ENCODE measurements at regions not wholly inside any gene's neighbourhood (a gene's known extent, or its start where the extent isn't known, plus 50 kb on each side); places are given as distances from the start of the nearest gene placed in this dataset.
"Not testable (repeated sequence)": the region's sequence is repeated elsewhere in the genome, so short reads cannot be mapped to it uniquely, and the experiment has no call there.

- DNase-seq (ENCODE audit: low read depth in 3 of 3), result no peak
Observed at GRCh38 chr2:196486146-196486545, 153.4 kb upstream of the CCDC150 start.

- no peak for DNase-seq (ENCODE audit: low read depth in 3 of 3)
Observed at GRCh38 chr2:196487417-196487816, 152.1 kb upstream of the CCDC150 start.

DNA sequence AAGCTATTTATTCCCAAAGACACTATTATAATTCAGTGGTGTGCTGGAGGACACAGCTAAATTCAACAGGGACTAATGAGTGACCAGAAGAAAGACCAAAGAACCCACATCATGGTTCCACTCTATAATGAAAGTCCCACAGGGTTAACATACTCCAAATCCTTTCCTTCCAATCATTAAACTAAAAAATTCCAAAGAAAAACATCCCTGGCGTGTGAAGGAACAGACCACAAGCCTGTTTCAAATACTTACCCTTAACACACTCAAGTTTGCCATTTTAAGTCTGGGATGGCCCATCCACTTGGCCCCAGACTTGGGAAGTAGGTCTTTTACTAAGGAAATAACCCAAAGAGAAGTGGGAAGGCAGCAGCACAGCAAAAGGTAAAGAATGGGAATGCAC, 150.1 kb upstream of the CCDC150 start:
- no peak for DNase-seq (ENCODE audit: low read depth in 3 of 3)

DNA sequence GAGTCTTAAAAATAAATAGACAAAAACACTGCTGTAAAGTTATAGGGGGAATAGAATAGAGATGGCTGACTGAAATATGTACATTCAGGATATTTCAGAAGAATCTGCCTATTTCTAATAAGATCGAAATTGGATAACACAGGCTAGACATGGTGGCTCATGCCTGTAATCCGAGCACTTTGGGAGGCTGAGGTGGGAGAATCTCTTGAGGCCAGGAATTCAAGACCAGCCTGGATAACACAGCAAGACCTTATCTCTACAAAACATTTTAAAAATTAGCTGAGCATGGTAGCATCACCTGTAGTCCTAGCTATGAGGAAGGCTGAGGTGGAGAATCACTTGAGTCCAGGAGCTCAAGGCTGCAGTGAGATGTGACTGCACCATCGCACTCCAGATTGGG, 146.6 kb upstream of the CCDC150 start:
- no peak for DNase-seq (ENCODE audit: low read depth in 3 of 3)

DNA sequence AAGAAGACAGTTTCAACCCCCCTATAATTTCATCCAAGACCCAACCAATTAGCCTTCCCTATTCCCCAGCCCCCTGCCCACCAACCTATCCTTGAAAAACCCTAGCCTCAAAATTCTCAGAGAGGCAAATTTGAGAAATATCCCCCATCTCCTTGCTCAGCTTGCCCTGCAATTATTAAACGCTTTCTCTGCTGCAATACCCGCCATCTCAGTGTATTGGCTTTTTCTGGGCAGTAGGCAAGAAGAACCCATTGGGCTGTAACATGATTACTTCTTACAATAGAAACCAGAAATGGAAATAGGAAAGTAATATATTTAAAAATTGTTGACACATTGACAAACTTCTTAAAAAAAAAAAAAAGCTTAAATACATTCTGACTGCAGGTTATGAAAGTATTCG, 140.6 kb upstream of the CCDC150 start:
- DNase-seq (ENCODE audit: low read depth in 3 of 3), result no peak

DNA sequence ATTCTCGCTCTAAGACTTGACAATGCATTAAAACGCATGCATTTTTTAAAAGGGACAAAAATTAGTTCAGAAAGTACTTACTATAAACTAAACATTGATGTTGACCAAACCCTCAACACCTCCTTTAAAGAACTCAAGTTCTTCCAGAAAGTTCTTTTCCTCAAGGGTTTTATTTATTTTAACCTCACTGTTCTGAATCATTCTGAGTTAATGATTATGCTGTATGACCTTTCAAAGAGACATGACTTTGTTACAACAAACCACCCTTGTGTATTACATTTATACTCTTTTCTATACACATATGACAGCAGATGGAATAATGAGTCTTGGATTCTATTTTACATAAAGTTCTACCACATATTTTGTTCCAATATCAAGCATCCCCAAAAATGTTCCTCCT, 139.8 kb upstream of the CCDC150 start:
- DNase-seq (ENCODE audit: low read depth in 3 of 3), result no peak

- no peak for DNase-seq (ENCODE audit: low read depth in 3 of 3)
Observed at GRCh38 chr2:196500686-196501431, 138.7 kb upstream of the CCDC150 start.

GRCh38 chr2:196501836-196502235, 137.7 kb upstream of the CCDC150 start:
- no peak for DNase-seq (ENCODE audit: low read depth in 3 of 3)

DNA sequence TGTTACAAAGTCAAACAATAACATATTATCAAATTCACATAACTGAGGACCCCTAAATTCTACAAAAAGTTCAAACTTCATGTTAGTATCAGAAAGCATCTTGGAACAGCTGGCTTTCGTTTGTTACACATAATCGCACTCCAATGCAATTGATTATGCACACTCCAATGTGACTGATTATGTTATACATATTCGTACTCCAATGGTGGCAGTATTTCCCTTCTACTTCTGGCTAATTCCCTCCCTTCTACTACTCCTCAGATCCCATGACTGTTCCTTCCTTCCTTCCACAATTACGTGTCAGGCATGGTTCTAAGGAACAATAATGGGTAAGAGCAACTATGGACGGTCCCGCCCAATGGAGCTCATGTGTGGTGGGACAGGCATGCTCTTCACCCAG, 137.1 kb upstream of the CCDC150 start:
- no peak for DNase-seq (ENCODE audit: low read depth in 3 of 3)

- DNase-seq (ENCODE audit: low read depth in 3 of 3), result no peak
Observed at GRCh38 chr2:196503398-196503797, 136.1 kb upstream of the CCDC150 start.

DNA sequence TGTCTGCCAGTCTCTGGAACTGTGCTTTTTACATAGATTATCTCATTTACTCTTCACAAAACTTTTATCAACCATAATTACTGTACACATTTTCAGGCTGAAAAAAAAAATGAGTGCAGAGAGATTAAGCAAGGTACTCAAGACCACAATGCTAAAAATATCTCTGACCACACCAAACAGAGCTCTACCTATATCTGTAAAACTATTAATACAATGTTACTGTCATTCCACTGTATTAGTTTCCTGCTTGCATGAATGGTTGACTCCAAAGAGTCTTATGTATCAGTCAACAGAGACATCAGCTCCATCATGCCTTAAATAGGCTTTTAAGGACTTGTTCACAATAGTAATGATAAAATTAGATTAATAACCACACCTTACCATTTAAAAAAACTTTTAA, 134.7 kb upstream of the CCDC150 start:
- no peak for DNase-seq (ENCODE audit: low read depth in 3 of 3)

DNA sequence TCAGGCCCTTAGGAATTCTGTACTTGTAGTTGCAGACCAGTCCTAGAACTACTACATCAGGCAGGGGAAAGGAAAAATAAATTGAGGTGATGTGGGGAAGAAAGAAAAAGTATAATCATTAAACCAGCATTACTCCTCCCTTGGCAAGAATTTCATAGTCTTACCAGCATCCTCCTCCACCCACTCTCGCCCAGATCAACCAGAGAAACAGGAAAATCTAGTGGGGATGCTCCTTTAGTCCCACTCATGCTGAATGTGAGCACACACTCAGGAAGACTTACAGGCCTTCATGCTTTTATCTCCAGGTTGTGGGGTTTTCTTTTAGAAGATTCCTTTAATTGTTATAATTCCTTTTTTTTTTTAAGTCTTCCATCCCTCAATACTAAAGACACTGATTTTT, 129.3 kb upstream of the CCDC150 start:
- no peak for DNase-seq (ENCODE audit: low read depth in 3 of 3)

- no peak for DNase-seq (ENCODE audit: low read depth in 3 of 3)
Observed at GRCh38 chr2:196511258-196512168, 128.0 kb upstream of the CCDC150 start.

- DNase-seq (ENCODE audit: low read depth in 3 of 3), result no peak
Observed at GRCh38 chr2:196513796-196514526, 125.6 kb upstream of the CCDC150 start.

DNA sequence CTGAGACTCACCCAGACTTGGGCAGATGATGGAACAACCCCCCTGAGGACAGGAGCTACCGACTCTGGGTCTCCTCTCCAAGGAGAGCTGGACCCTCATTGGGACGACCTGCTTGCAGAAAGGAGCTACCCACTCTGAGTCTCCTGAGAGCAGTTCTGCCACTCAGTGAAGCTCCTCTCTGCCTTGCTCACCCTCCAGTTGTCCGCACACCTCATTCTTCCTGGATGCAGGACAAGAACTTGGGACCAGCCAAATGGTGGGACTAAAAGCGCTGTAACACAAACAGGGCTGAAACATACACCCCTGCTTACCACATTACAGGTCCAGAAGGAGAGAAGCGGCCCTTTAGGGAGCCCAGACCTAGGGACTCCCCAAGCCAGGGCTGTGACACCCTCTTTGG, 124.9 kb upstream of the CCDC150 start:
- DNase-seq (ENCODE audit: low read depth in 3 of 3), result no peak

DNA sequence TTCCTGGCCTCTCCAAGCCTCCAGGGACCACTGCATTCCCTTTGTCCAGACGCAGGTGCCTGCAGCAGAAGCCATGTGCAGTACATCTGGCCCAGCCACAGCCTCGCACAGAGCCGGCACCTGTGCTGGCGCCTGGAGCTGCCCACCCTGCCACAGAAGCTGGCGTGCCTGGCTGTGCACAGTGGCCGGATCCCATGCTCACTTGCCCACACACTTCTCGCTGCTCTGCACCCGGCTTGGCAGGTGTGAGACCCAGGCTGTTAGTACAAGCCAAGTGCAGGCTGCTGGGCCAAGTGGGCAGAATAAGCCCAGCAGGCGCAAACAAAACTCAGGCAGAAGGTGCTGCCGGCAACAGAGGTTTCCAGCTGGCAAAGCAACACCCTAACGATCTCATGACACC, 124.5 kb upstream of the CCDC150 start:
- DNase-seq (ENCODE audit: low read depth in 3 of 3), result no peak

DNA sequence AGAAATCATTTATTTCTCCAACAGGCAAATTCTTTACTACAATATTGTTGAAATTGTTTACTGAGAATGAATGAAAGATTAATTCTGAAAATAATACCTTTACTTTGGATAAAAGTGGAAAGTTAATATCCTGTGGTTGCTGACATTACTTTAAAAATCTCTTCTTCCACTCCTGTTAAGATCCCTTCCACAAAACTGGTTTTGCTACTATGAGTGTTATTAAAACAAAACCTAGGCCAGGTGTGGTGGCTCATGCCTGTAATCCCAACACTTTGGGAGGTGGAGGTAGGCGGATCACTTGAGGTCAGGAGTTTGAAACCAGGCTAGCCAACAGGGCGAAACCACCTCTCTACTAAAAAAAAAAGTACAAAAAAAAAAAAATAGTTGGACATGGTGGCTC, 123.9 kb upstream of the CCDC150 start:
- DNase-seq (ENCODE audit: low read depth in 3 of 3), result no peak

DNA sequence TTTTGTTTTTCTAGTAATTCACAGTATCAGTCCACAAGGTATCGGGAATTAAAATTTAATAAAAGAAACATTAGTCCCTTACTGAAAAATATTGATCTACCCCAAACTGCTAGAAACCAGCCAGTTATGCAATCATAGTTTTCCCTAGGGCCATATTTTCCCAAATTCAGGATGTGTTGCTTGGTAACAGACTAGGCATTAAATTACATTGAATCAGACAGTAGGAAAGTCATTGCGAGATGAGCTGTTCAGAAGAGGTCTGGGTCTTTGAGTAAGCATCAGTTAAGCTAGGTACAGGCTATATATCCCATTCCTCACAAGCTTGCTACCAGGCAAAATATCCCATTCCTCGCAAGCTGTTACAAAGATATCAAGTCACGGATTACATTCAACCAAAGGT, 123.0 kb upstream of the CCDC150 start:
- no peak for DNase-seq (ENCODE audit: low read depth in 3 of 3)

DNA sequence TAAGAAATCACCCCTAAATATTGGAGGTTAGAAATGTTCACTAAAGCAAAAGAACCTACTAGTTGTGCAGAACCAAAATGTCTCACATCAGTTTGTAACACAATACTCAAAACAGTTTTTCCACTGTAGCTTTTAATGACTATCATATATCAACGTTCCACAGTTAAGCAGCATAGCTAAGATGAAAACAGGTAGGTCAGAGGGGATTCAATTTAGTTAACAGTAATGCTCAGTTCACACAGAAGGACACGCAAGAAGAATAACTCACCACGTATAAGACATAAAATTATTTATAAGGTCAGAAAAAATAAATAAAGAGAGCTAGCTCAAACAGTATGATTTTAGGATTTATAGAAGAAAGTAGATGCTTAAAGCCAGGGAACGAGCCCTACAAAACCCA, 118.9 kb upstream of the CCDC150 start:
- no peak for DNase-seq (ENCODE audit: low read depth in 3 of 3)

DNA sequence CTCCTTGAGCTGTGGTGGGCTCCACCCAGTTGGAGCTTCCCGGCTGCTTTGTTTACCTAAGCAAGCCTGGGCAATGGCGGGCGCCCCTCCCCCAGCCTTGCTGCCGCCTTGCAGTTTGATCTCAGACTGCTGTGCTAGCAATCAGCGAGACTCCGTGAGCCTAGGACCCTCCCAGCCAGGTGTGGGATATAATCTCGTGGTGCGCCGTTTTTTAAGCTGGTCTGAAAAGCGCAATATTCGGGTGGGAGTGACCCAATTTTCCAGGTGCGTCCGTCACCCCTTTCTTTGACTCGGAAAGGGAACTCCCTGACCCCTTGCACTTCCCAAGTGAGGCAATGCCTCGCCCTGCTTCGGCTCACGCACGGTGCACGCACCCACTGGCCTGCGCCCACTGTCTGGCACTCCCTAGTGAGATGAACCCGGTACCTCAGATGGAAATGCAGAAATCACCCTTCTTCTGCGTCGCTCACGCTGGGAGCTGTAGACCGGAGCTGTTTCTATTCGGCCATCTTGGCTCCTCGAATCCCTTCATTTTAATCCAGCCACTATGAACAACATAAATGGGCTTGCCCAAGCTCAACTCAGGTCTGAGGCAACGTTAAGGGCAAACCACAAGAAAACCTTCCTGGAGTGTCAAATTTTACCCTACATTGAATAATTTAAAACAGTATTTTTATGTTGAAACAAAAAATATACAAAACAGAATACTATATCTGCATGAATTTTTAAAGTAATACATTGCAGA, 112.4 kb upstream of the CCDC150 start:
- DNase-seq (ENCODE audit: low read depth in 3 of 3), result not testable (repeated sequence)

DNA sequence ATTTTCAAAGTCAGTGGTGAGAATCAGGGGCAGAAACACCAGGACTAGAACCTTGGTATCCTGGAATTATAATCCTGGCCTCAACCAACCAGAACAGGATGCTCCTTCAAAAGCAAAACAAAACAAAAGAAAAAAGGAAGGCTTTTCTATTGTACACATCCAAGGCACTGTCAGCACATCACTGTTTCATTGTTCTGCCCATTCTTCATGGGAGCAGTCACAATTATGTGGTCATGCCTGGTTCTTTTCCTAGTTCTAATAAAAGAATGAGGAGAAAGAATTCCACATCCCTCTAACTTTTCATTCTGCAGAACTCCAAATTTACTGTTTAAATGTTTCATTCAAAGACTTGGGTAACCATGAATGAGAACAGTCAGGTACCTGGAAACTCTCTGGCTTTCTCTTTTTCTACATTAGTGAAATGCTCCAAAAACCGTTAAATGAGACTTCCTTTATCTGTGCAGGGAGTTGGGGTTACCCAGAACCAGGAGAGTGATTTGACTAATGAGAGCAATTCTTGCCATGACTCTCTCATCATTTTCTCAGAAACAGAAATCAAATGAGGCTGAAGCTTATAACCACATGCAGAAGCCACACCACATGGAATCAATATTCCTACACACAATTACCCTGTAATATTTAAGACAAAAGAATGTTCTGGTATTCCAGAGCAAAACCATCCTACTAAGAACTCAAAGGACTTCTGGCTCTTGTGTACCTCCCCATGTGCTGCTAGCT, 110.9 kb upstream of the CCDC150 start:
- no peak for DNase-seq (ENCODE audit: low read depth in 3 of 3)
